ENCODE measurements at regions not wholly inside any gene's neighbourhood (a gene's known extent, or its start where the extent isn't known, plus 50 kb on each side); places are given as distances from the start of the nearest gene placed in this dataset.
A peak's percentile ranks its signal among the peaks of the same experiment; 100 is the strongest.

DNA sequence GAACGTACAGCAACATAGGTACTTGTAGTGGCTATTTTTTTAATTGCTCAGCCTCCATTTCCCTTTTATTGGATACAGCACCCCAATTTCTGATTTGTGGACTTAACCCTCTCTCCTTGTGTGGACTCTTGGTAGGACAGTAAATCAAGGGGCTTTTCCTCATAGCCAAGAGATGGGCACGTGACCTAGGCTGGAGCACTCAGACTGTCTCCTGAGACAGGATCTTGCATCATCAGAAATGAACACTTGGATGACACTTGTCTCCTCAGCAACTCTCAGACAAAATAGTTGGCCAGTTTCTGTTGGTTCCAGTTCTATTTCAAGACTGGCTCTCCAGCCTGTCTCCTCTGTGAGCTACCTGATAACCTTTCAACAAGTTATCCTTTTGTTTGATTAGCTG, 112.9 kb upstream of the ZNF678 start:
- no peak for DNase-seq (ENCODE audit: low read depth in 2 of 2)

DNA sequence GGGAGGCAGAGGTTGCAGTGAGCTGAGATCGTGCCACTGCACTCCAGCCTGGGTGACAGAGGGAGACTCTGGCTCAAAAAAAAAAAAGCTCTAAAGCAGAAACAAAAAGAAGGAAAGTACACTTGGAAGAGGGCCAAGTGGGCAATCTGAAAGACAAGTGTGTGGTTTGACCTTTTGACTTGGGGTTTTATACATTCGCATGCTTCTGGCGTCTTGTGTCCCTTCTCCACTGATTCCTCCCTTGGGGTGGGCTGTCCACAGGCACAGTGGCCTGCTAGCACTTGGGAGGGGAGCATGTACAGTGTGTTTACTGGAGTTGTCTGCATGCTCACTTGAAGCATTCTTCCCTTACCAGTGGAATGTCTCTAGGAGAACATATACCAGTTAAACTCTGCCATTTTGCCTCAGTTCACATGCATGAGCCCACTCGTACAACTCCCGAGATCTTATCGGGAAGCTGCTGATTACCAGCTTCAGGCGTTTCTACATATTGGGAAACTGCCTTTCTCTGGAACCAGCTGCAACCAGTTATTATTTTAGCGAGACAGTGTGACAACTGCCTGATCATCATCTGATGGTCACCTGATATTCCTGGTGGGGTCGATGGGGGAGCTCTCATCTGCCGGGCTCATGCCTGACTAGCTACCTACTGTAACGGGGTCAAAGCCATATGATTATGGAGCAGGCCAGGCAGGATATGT, 113.5 kb upstream of the ZNF678 start:
- DNase-seq (ENCODE audit: low read depth in 2 of 2) = no peak

DNA sequence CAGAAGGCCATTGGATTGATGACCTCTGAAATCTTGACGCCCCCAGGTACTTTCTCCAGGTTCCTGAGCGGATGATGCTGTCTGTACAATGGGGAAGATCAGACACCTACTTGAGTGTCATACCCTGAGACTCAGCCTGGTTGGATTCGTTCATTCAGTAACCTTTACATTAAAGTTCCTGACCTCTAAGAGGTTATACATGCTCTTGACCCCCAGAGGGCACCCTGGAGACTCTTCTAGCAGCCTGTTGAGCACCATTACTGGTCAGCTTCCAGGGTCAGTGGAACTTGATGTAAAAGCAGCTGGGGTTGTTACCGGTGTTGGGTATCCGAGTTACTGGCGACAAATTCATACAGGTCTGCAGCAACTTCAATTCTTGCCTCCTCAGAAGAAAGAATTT, 114.3 kb upstream of the ZNF678 start:
- DNase-seq (ENCODE audit: low read depth in 2 of 2) = no peak

DNA sequence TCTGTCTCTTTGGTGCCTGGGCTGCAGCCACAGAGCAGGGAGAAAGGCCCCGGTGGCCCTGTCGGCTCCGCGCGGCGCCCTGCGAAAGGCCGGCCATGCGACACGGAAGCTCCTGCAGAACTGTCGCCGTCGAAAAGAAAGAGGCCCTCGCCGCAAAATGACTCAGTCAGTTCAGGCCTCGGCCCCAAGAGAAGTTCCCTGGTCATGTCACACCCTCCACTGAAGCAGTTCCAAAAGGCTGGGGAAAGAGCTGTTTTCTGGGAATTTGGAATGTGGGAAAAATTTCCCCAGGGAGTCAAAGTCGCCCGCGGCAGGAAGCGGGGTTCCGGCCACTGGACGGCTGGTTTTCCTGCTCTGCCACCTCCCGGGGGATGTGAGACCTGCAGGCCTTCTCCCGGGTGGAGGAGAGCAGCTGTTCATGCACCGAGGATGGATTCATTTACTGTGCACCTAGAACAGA, 115.8 kb upstream of the ZNF678 start:
- peak in 1 of 2 experiments; percentile 7 for DNase-seq (ENCODE audit: low read depth in 2 of 2)

DNA sequence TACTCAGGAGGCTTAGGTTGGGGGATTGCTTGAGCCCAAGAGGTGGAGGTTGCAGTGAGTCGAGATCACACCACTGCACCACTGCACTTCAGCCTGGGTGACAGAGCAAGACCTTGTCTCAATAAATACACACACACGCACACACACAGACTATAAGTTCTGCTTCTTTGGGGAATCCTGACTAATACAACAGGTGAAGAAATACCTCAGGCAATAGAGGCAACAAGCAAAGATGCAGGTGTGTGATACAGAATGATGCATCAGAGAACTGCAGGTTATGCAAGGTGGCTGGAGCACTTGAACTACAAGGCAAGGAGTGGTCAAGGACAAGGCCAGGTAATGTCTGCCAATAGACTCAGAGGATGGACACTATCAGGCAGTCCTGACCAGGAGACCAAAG, 117.6 kb upstream of the ZNF678 start:
- no peak for DNase-seq (ENCODE audit: low read depth in 2 of 2)

DNA sequence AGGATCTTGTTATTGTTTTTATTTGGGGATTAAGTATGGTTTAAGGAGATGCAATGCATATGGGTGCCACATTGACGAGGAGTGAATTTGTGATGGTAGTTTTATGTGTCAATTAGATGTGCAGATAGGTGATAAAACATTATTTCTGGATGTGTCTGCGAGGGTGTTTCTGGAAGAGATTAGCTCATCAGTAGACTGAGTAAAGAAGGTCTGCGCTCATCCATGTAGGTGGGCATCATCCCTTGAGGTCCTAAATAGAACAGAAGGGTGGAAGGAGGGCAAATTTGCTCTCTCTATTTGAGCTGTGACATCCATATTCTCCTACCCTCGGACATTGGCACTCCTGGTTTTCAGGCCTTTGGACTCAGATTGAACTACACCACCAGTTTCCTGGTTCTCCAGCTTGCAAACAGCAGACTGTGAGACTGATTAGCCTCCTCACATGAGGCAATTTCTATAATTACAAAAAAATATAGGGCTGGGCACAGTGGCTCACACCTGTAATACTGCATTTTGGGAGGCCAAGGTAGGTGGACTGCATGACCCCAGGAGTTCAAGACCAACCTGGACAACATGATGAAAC, 118.2 kb upstream of the ZNF678 start:
- no peak for DNase-seq (ENCODE audit: low read depth in 2 of 2)

DNA sequence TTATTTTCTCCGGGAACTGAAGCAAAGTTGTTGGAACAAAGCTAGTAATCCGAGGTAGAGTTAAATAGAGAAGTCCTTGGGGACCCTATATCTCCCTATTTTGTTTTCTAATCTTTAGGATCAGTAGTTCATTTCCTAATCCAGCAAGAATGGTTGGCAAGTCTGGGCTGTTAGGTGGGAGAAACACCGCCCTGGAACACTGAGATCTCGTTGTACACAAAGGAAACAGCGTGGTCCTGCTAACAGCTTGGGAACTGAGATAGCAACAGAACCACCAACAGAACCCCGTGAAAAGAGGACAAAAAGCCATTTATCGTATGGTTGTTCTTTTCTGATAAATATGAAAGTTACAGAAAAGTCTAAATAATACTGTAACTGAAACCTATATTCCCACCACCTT, 121.9 kb upstream of the CDC42BPA start:
- no peak for DNase-seq (ENCODE audit: low read depth in 2 of 2)

DNA sequence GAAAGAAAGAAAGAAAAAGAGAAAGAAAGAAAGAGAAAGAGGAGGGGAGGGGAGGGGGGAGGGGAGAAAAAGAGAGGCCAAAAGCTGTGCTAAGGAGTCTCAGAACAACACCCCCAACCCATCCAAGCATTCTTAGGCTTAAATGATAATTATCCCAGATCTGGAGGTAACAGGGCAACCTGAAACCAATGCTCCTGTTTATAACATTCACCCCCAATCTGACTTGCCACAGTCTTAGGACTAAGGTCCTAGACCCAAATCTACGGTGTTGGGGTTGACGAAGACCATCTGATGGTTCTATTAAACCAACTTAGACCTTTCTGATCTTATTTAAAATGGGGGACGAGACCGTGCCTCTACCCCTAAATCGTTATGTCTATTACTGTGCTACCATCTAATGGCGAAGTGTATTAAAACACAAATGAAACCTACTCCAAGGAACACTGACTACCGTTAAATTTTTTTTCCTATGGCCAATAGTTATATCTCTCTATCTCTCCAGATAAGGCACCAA, 119.3 kb upstream of the CDC42BPA start:
- DNase-seq (ENCODE audit: low read depth in 2 of 2) = peak in 1 of 2 experiments; percentile 39

DNA sequence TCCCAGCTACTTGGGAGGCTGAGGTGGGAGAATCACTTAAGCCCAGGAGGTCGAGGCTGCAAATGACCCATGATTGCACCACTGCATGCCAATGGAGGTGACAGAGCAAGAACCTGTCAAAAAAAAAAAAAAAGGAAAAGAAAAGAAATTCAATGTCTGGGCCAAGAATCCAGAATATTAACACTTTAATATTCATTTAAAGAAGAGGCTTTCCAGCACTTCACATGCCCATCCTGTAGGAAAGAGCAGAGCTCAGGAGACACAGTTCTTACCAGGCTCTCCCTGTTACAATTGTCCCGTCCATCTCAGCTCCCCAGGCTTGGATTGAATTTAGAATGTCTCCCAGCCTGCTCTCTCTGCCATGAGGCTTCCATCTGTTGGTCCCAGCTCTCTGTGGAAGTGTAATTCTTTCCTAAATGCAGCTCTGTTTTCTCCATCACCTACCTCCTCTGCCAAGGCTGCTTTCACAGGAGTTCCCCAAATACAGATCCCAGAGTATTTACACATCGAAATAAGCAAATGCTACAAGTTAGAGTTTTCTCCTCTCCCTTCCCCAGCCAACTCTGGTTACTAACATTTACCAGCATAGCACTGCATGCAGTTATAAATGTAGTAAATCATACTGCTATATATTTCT, 116.6 kb upstream of the CDC42BPA start:
- no peak for DNase-seq (ENCODE audit: low read depth in 2 of 2)

DNA sequence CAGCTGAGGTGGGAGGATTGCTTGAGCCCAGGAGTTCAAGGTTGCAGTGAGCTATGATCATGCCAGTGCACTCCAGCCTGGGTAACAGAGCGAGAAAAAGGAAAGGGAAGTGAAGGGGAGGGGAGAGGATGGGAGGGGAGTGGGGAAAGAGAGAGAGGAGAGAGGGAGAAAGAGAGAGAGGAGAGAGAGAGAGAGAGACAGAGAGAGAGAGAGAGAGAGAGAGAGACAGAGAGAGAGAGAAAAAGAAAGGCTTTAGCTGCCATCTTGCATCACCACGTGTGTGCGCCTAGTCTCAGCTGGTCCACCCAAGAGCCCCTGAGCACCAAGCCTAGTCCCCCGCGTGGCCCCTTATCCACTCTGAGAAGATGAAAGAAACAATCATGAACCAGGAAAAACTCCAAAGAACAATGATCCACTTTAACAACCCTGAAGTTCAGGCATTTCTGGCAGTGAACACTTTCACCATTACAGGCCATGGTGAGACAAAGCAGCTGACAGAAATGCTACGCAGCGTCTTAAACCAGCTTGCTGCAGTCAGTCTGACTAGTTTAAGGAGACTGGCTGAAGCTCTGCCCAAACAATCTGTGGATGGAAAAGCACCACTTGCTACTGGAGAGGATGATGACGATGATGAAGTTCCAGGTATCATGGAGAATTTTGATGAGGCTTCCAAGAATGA, 115.5 kb upstream of the CDC42BPA start:
- DNase-seq (ENCODE audit: low read depth in 2 of 2) = no peak

DNA sequence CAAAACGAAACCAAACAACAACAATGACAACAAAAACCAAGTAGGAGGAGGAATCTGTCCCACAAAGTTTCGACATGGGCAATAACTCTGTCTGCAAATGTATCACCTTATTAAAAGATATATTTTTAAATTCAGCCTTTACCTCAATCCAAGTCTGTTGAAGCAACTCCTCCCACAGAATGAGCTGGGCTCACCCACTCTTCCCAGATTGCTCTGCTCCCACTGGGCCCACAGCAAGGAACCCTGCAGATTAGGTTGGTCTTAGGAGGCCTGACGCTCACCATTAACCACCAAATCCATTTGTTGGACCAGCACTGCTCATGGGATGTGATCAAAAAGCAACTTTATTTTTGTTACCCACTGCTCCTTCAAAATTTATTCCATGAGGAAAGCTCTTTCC, 114.7 kb upstream of the CDC42BPA start:
- no peak for DNase-seq (ENCODE audit: low read depth in 2 of 2)

DNA sequence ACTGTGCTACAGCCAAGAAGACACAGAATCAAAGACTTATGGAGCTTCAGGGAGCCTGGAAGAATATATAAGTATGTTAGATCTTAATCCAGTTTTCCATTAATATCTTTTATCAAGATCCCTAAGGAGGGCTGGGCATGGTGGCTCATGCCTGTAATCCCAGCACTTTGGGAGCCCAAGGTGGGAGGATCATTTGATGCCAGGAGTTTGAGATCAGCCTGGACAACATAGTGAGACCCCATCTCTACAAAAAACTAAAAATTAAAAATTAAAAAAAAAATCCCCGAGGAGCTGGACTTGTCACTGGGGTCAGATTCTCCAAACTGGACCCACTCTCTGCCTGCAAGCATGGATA, 113.9 kb upstream of the CDC42BPA start:
- no peak for DNase-seq (ENCODE audit: low read depth in 2 of 2)

DNA sequence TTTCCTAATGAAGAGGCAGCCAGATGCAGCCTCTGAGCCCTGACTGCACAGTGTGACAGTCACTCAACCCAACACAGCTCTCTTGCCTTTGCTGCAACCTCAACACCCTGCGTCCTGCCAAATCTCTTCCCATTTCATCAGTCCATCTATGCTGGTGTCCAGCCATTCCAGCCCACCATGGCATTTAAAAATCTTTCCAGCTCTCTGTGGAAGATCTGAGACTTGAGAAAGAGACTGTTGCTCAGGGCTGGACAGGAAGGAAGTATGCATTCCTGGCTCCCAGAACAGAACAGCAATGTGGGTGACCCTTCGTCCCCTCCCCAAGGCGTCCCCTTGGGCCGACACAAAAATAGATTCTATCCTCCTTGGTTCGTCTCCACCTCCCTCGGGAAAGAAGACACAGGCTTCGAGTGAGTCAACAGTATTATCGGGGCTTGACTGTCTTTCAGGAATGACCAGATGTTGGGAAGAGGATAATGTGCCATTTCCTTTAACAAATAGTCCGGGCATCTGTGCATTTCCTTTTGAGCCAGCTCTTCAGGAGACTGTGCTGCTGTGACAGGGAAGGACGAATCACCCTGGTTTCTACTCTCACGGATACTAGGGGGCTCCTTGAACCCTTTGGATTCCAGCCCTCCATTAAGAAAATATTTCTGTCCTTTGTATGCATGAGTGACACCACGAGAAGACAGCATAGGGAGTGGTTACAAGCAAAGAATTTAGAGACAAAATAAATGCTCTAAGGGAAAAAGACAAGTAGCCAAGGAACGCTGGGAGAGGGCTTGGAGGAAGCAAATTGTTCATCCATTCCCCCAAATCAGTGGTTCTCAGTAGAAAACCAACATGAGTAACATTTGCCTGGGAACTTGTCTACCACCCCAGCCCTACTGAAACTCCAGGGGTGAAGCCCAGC, 111.4 kb upstream of the CDC42BPA start:
- peak in 1 of 2 experiments; percentile 49 for DNase-seq (ENCODE audit: low read depth in 2 of 2)

DNA sequence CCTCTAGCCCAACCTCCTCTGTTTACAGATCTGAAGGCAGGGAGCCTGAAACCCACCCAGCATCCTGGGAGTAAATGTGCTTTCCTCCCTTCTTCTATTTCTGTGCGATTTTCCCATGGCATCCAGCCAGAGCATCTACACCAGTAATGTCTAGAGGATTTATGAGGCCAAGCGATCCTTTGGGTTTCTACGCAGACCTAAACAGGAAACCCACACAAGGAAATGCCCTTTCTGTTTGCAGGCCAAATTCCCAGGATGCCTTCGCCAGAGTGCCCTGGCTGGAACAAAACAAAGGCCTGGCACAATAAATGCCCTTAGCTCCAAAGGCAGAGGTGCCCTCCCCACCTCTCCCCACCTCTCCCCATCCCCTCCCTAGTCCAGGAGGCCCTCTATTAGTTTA, 110.5 kb upstream of the CDC42BPA start:
- DNase-seq (ENCODE audit: low read depth in 2 of 2) = peak in 1 of 2 experiments; percentile 51

DNA sequence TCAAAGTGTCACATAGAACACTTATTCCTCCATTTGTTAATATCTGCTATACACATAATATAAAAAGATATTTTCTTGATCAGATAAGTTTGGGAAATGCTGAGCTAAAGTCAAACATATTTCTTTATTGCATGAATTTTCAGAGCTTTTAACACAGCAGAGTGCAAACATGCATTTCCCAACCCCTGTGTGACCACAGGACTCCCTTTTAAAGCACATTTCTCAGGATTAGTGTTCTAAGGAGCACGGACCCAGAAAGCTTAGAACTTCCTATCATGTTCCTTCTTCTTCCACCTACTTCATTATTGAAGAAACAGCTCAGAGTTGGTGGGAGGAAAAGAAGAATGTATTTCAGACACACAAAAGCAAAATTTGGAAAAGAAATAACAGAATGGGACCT, 109.1 kb upstream of the CDC42BPA start:
- no peak for DNase-seq (ENCODE audit: low read depth in 2 of 2)

DNA sequence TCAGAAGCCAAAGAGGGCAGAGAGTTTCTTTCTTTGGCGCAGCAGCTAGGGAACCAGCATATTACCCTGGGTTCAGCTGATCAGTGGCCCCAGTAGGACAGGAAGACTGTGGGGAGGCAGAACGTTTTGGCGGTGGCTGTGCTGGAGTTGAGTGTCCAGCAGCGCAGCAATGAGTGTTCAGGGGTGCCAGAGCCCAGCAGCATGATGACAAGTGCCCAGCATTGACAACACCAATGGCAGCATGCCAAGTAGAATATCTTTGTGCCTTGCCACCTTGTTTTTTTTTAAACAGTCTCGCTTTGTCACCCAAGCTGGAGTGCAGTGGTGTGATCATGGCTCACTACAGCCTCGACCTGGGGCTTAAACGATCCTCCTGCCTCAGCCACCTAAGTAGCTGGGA, 106.7 kb upstream of the CDC42BPA start:
- DNase-seq (ENCODE audit: low read depth in 2 of 2) = no peak

DNA sequence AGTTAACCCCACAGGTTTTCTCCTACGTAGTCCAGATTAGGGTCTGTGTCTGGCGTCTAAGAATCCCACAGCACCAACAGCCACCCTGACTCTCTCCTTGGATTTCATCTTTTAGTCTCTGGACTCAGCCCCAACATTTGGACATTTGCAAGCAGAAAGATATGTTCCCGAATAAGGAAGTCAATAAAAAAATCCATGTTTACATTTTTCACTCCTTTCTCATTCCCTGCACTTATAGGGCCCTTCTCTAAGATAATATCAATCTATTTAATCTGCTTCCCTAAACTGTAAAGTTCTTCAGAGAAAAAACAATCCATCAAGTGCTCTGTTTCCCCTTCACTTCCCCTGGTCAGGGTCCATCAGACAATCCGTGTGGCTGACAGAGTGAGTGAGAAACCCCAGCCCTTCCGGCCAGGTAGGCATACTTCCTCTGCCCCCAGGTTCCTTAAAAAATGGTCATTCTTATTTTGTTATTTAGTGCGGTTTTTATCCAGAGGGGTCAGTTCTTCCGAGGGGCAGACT, 105.9 kb upstream of the CDC42BPA start:
- peak in 1 of 2 experiments; percentile 9 for DNase-seq (ENCODE audit: low read depth in 2 of 2)

DNA sequence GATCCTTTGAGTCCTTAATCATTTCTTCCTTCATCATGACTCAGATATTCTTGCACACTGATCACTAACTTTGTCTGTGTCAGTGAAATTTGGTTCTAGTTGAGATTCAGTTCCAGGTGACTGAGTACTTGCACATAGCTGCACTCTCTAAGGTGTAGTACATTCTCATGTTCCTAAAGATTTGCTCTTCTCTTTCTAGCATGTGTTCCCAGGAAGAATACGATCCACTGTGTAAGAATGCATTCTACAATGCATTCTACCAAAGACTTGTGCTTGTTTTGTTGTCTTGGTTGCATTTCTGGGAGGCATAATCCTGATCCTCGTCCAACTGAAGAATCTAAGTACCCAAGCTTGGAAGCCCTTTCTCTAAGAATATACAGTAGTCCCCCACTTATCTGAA, 104.3 kb upstream of the CDC42BPA start:
- DNase-seq (ENCODE audit: low read depth in 2 of 2) = no peak

DNA sequence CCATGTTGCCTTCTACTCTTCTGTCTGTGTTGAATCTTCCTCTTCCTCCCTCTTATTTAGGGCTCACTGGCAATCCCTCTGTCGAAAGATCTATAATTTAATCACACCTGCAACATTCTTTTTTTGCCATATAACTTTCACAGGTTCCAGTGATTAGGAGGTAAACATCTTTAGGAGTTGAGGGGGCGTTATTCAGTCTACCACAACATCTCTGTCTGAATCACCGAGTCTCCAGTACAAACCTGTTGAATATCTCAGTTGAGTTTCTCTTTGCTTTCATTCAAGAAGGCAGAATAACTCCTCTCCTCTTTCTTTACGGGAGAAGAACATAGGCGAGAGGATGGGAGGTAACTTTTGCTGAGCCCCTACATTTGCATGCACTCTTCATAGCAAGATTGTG, 101.9 kb upstream of the CDC42BPA start:
- DNase-seq (ENCODE audit: low read depth in 2 of 2) = no peak

DNA sequence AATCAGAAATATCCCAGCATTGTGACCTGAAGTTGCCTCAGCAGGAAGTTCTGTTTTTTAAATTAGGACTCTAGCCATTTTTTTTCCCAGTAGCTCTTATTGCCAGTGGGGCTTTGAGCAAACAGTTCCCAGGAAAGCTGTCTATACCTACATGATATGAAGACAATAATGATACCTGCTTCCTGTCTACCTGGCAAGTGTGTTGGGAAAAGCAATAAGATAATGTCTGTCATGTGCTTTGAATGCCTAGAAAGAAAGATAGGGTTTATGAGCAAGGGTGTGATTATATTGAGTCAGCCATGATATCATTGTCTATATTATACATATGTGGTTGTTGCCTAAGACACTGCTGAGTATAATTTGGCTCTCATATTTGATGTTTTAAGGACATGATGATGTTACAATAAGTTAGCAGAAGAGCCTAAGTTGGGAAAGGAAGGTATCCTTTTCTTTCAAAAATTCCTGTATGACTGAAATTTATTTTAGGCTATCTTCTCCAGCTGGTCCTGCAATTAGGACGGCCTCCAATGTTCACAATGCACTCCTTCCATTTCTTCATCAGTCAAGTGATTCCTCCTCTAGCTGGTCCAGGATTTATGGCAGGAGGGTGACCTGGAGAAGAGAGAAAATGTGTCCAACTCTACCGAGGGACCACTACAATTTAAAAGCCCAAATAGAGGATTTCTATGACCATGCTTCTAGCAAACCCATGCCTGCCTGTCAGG, 99.6 kb upstream of the CDC42BPA start:
- DNase-seq (ENCODE audit: low read depth in 2 of 2) = no peak

All from fibroblast of skin of left quadriceps (primary cell).